NK-92 (cell line): ENCODE measurements at regions not wholly inside any gene's neighbourhood (a gene's known extent, or its start where the extent isn't known, plus 50 kb on each side); places are given as distances from the start of the nearest gene placed in this dataset.

Experiments used
- DNase-seq: peaks from one replicate; lab custom pipeline; 2025; ENCODE audit not compliant: unreplicated experiment; lab: John Stamatoyannopoulos, UW

DNA sequence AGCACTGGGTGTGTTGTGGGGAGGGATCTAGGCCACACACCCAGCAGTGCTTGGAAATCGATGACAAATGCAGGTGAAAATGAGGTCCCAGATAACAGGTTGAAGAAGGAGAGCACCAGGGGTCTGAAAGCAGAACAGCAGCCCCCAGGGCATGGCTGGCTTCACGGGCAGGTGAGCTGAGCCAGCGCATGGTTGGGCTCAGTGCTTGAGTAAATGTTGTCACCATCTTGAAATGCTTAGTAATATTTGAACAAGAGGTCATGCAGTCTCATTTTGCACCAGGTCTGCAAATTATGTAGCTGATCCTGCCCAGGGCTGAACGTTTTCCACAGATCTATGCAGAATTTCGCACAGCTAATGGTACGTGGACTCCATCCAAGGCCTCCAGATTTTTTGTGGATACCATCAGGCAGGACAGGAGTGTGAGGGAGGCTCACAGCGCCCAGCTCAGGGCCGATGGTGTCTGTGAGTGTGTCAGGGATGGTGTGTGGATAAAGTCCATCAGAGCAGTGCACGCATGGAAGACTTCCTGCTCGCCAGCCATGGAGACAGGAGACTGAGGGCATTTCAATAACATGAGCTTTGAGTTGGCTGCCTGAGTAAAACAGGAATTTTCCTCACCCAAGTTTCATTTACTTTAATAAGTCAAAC lies 53.1 kb upstream of the SNX9 start:
- no peak for DNase-seq

- no peak for DNase-seq
Measured at GRCh38 chr6:157770946-157771345, 52.1 kb upstream of the SNX9 start.

GRCh38 chr6:157772820-157773219 lies 50.2 kb upstream of the SNX9 start:
- no peak for DNase-seq
